ENCODE measurements at regions not wholly inside any gene's neighbourhood (a gene's known extent, or its start where the extent isn't known, plus 50 kb on each side); places are given as distances from the start of the nearest gene placed in this dataset.
"Not testable (repeated sequence)": the region's sequence is repeated elsewhere in the genome, so short reads cannot be mapped to it uniquely, and the experiment has no call there.

DNA sequence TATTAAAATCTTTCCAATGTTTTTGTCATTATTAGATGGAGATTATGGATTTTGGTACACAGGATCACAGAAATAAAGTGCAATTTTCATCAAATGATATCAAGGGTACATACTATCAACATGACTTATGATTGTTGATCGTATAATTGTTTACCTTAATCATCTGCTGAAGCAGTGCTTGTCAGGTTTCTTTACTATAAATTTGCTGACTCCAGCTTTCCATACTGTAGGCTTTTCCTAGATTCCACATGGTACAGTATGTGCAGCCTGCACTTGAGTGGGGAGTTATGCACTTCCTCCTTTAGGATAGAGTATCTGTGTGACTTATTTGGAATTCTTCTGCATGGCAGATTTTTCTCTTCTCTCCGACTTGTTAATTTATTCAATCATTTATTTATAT lies 187.6 kb upstream of the DPP10 start:
- no peak for DNase-seq (ENCODE audit: low read depth in 2 of 2)

DNA sequence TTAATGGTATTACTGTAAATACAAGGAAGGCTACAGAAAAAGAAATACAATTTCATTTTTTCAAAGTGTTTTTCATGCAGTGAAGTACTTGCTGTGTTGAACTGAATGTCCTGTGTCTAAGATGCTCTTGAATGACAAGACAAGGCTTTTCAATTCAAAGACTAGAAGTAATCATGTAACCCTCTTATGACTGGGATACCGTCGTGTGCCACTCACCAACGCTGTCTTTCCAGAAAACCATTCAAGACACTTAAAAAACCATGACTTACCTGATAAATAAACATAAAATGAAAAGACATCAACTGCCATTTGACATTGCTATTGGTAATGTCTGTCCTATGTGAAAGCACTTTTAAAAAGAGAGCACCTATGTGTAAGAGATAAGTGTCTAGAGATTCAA lies 183.1 kb upstream of the DPP10 start:
- no peak for DNase-seq (ENCODE audit: low read depth in 2 of 2)

DNA sequence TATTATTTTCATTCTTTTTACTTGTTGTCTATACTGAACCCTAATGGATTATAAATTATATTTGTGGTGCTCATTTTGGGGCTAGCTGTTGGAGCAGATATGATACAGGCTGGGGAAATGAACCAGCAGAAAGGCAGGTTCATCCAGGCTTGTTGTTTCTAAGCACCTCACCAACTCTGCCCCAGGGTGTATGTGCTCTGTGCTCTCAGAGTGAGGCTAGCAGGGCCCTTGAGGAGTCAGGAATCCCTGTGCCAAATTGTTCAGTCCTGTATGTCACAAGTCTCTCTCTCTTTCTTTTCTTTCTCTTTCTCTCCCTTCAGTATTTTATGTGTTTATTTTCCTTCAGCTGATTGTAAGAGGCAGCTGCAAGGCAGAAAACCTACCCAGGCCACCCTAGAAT lies 181.1 kb upstream of the DPP10 start:
- no peak for DNase-seq (ENCODE audit: low read depth in 2 of 2)

DNA sequence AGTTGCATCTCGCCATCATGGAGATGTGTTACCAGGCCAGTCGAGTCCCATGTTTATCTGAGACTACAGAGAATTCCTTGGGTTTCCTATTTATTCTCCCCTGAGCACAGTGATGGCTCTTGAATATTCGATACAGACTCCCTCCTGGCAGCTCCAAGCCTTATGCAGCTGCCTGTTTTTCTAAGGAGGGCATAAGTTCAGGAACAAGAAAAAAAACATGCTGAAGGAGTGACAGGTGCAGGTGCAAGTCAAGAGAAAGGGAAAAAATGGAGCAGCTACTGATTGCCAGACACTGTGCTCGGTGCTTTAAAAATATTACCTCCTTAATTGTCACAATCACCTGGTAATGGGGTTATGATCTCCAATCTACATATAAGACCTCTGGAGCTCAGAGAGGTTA lies 177.2 kb upstream of the DPP10 start:
- no peak for DNase-seq (ENCODE audit: low read depth in 2 of 2)

DNA sequence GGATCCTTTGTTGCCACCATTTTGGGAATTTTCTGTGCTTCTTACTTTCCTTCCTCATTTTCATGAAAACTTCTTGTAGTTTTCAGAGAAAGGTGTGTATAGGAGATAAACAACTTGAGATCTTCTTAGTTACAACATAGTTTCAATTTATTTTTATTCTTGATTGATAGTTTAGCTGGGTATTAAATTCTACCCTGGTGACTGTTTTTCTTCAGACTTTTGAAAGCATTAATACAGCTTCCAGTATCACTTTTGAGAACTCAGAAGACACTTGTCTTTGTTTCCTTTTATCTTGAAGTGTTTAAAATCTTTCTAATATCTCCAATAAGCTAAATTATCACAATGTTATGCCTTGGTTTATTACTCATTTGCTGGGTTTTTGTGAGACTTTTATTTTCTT lies 167.5 kb upstream of the DPP10 start:
- no peak for DNase-seq (ENCODE audit: low read depth in 2 of 2)

DNA sequence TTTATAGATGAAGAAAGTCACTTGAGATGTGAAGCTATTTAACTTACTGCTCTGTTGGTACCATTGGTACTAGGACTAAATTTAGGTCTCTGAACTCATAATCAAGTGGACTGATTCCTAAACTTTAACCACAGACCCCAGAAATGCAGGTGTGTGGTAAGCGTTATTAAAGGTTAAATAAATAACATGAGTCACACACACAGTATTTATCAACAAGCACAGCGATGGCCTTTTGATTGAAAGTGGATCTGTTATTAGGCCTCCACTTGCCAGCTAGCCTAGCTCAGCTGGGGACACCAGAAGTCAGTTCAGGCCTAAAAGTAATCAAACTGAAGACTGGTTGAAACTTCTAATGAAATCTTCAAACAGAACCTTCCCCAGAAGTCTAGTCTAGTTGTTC lies 161.3 kb upstream of the DPP10 start:
- DNase-seq (ENCODE audit: low read depth in 2 of 2) = no peak

DNA sequence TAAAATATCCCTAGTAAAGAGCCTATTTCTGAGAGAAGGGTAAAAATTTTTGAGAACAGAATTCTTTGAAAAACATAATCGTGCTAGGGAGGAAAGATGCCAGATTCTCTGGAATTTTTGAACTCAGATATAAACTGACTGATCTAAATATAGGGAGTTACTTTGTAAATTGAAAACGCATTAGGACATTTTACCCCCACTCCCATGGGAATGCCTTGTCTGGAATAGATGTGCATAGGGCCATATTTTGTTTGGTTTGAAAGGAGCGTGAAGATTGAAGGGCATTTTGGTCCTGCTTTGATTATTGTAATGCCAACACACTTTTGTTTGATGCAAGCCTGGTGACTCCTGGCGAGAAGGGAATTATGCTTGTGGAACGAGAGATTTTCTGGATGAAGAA lies 158.7 kb upstream of the DPP10 start:
- DNase-seq (ENCODE audit: low read depth in 2 of 2) = no peak

DNA sequence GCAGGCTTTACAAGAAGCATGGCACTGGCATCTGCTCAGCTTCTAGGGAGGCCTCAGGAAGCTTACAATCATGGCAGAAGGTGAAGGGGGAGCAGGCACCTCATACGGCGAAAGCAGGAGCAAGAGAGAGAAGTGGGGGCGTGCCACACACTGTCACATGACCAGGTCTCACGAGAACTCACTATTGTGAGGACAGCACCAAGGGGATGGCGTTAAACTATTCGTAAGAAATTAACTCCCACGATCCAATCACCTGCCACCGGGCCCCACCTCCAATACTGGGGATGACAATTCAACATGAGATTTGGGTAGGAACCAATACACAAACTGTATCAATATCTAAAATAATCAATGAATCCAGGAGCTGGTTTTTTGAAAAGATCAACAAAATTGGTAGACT lies 156.0 kb upstream of the DPP10 start:
- DNase-seq (ENCODE audit: low read depth in 2 of 2) = no peak

DNA sequence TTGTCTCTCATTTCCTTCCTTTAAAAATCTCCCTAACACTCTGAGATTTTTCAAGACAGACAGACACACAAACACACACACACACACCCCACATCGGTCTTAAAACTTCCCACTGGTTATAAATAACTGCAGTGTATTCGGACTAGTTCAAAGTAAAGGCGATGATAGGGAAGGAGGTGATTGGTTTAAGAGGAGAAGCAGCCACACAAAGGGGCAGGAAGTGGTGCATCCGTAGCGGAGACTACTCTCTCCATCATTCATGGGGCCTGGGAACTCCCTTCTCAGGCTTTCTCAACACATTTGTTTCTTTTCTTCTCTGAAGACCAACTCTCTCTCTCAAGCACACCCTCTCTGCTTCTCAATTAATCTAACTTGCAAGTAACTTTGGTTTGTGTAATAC lies 149.1 kb upstream of the DPP10 start:
- DNase-seq (ENCODE audit: low read depth in 2 of 2) = no peak

DNA sequence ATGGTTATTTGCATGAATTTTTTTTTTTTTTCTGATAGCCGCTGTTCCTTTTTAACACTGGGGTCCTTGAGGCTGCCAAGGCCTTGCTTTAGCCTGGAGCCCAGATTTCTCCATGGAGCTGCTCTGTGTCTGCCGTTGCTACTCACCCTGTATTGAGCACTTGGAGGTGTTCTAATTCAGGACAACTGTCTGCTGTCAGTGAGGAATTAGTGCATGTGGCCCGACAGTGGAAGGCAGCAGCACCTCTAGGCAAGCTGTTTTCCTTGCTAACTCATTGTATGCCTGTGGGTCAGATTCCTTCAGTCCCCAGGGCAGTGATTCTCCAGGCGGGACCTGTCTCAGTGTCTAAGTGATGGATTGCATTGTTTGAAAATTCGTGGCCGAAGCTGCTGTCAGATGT lies 147.7 kb upstream of the DPP10 start:
- no peak for DNase-seq (ENCODE audit: low read depth in 2 of 2)

DNA sequence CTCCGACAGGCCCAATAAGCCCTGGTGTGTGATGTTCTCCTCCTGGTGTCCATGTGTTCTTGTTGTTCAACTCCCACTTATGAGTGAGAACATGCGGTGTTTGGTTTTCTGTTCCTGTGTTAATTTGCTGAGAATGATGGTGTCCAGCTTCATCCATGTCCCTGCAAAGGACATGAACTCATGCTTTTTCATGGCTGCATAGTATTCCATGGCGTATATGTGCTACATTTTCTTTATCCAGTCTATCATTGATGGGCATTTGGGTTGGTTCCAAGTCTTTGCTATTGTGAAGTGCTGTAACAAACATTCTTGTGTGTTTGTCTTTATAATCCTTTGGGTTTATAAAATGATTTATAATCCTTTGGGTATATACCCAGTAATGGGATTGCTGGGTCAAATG lies 142.1 kb upstream of the DPP10 start:
- not testable (repeated sequence) for DNase-seq (ENCODE audit: low read depth in 2 of 2)

DNA sequence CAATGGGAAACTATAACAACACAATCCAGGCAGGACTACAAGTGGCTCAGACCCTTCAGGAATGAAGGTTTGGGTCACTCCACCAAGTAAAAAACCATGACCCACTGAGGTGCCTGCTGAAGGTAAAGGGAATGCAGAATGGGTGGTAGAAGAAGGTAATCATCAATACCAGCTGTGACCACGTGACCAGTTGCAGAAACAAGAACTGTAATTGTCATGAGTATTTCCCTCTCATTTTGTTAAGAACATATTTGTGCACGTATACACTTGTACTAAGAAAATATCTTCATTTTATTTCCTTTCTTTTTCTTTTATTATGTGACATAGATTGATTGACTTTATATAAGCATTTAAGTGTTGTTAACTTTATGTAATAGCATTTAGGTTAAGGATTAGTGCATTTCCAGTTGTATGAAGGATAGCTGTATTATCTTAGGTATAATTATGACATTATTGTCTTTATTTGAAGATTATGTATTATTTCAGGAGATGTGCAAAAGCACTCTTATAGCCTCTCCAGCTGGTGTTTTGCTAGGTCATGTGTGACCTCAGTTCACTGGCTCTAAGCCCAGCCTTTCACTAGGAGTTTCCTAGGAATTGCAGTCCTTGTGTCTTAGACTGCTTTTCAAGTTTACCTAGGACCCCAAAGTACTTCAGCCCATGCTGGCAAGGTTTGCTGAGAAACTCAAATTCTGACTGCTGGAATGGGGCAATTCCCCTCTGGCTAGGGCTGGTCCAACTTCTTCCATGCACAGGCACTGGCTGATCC lies 125.7 kb upstream of the DPP10 start:
- DNase-seq (ENCODE audit: low read depth in 2 of 2) = no peak

DNA sequence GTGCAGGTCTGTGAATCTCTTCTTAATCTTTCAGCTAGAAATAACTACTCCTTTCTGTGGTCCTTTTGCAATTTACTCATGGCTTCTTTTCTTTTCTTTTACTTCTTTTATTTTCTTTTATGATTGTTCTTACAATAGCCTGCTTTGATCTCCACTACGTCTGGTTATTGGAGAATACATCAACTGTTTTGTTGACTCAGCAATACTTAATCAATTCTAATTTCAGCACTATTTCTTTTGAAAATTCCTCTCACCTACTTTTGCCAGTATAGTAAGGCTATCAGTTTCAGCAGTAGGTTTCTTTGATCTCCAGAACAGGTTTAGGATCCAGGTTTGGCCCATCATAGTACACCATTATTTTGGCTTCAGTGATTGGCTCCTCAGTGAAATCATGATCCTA lies 111.8 kb upstream of the DPP10 start:
- DNase-seq (ENCODE audit: low read depth in 2 of 2) = no peak

DNA sequence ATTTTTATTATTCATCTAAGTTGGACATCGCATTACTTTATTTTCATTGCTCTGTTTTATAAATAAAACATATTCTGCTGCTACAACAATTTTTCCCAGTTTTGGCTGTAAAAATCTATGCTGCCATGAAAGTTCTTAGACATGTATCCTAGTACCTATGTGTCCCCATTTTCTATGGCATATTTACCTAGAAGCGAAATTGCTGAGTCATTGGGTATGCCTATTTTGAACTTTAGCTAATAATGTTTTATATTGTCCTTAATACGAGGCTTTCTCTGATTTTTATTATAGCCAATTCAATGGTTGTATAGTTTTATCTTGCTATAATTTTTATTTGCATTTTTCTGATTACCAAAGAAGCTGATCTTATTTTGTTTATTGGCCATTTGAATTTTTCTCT lies 110.5 kb upstream of the DPP10 start:
- DNase-seq (ENCODE audit: low read depth in 2 of 2) = no peak

DNA sequence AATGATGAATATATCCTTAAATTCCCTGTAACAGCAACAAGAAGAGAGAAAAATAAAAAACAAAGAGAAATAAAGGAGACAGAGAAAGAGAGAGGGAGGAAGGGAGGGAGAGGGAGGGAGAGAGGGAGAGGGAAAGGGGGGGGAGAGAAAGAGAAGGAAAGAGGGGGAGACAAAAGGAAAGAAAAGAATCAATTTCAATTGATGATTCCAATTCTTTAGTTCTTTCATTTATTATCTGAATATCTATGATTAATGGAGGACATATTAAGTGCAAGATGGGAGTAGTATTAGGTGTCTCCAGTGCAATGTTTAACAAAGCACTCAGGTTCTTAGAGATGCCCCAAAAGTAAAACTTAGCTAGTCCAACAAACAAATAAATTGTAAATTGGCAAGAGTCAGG lies 97.2 kb upstream of the DPP10 start:
- no peak for DNase-seq (ENCODE audit: low read depth in 2 of 2)

DNA sequence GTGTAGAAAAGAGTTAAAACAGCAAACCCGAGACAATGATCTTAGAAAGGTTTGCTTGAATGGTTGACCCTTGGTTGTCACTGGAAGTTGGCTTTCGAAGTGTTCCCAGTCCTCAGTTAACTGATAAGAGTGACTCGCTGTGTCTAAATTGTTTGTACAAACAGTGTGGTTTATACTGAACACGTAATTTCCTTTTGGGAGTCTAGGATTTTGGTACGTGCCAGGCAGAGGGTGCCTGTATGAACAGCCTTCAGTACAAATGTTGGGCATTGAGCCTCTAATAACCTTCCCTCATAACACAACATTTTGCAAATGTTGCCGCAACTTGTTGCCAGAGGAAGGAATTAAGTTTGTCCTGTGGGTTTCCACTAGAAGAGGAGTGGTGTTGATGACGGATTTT lies 95.8 kb upstream of the DPP10 start:
- DNase-seq (ENCODE audit: low read depth in 2 of 2) = no peak

DNA sequence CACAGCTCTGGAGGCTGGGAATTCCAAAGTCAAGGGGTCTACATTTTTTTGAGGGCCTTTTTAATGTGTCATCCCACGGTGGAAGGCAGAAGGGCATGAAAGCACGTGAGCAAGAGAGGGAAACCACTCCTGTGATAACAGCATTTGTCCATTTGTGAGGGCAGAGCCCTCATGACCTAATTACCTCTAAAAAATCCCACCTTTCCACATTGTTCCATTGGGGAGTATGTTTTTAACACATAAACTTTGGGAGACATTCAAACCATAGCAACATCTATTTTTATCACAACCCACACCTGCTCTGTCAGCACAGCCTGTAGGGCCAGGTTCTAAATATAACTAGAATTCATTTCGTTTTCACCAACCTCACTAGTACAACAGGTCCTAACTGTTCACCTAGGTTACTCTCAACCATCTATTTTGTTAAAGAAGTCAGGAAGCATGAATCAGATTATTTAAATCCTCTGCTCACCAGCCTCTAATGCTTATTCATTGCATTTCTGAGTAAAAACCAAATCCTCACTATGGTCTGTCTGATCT lies 92.2 kb upstream of the DPP10 start:
- no peak for DNase-seq (ENCODE audit: low read depth in 2 of 2)

DNA sequence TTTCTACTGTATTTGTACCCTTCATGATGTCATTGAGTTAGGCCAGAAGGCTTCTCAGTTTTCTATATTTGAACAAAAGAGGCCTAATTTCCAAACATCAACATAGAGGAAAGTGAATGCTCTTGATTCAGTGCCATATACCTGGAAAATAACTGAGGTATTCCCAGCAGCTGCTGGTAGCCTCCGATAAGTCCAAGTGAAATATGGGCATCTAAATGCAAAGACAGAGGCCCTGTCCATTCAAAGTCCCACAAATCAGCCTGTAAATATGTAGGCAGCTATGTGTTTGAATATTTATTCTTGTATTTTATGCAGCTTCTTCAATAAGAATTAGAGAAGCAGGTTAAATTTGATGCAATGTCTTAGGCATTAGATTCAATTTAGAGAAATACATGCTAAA lies 89.5 kb upstream of the DPP10 start:
- no peak for DNase-seq (ENCODE audit: low read depth in 2 of 2)

DNA sequence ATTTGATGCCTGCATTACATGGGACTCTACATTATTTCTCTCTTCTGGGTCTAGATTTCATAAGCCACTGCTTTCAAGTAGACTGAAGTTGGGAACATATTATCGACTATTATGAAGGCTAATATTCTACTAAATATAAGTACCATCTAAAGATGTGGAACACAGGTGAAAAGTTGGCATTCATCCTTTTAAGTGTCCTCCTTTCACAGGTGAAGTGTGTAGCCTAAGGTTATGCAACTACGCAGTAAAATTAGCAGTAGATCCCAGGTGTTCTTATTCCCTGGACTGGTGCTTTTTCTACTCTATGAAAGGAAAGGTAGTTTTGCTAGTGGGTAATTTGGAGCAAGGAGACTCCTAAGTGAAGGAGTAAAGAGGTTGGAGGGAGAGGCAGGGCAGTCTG lies 88.2 kb upstream of the DPP10 start:
- DNase-seq (ENCODE audit: low read depth in 2 of 2) = no peak

DNA sequence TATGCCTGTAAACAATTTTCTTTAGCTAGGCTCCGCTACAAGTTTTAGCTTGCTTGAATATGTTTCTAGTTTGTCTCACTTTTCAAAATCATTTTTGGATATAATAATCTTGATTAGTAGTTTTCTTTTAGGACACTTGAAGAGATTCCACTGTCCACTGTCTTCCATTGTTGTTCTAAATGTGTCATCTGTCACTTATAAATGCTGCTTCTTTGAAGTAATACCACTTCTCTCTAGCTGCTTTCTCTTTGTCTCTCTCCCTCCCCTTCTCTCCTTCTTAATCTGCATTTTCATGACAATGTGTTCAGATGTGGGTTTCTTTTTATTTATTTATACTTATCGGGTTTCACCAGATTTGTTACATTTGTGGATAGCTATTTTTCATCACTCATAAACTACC lies 73.7 kb upstream of the DPP10 start:
- no peak for DNase-seq (ENCODE audit: low read depth in 2 of 2)

DNA sequence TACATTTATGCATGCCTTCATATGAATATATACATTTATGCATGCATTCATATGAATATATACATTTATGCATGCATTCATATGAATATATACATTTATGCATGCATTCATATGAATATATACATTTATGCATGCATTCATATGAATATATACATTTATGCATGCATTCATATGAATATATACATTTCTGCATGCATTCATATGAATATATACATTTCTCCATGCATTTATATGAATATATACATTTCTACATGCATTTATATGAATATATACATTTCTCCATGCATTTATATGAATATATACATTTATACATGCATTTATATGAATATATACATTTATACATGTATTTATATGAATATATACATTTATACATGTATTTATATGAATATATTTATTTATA lies 70.7 kb upstream of the DPP10 start:
- DNase-seq (ENCODE audit: low read depth in 2 of 2) = not testable (repeated sequence)

DNA sequence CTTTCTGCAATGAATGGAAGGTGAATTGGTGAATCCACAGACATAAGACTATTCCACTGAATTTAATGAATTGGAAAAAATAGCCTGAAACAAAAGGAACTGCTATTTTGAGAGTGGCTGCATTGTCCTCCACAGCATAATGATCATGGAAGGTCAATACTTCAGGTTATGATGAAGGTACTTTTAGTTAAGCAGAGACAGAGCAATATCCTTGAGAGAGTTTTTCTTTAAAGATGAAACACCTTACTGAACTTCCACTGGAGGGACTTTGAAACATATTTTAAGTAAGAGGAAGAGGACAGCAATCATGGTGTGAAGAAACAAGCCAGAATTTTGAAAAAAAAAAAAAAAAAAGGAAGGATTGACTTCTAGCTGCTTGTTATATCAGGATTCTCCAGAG lies 68.8 kb upstream of the DPP10 start:
- DNase-seq (ENCODE audit: low read depth in 2 of 2) = no peak

DNA sequence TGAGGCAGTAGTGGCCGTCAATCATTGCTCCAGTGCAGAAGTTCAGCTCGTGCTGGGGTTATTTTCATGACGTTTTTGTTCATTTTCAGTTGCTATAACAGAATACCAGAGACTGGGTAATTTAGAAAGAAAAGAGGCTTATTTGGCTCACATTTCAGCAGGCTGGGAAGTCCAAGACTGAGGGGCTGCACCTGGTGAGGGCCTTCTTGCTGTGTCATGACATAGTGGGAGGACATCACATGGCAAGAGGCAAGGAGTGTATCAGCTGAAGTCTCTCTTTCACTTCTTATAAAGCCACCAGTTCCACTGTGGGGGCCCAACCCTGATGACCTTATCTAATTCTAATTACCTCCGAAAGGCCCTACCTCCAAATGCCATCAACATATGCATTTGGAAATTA lies 58.0 kb upstream of the DPP10 start:
- DNase-seq (ENCODE audit: low read depth in 2 of 2) = no peak

DNA sequence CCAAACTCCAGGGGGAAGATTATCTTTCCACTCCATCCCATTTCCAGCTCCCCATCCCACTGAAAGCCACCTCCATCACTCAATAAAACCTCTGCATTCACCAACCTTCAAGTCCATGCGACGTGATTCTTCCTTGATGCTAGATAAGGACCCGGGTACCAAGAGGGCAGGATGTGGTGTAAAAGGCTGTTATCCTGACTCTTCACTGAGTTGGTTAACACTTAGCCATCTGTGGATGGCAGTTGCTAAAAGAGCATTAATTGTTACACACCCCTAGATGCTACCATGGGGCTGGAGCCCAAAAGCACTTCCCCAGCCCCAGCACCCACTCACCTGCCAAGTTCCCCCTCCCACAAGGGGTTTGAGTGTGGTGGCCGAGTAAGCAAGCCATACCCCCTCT lies 53.4 kb upstream of the DPP10 start:
- no peak for DNase-seq (ENCODE audit: low read depth in 2 of 2)

Measured in dermis microvascular lymphatic vessel endothelial cell (primary cell).